ENCODE measurements at regions not wholly inside any gene's neighbourhood (a gene's known extent, or its start where the extent isn't known, plus 50 kb on each side); places are given as distances from the start of the nearest gene placed in this dataset.
"Not testable (repeated sequence)": the region's sequence is repeated elsewhere in the genome, so short reads cannot be mapped to it uniquely, and the experiment has no call there.

DNA sequence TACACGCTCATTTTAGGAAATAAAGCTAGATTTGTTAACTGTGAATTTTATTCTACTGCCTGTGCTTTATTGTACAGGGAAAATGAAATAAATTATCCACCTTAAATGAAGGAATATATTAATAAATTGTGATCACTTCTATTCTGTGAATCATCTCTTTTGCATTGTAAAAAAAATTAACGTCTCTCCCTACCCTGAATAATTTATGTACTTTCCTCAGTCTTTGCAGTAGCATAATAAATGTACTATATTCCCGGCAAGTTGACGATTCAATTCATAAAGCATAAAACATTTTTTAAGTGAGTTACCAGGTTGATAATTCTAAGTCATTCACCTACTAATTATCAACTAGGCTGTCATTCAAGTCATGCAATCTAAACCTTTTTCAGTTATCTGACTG is 1425.3 kb upstream of the CDH9 start:
- intact Hi-C loops (cut with DNase I) = no loop called here
- no peak for DNase-seq

DNA sequence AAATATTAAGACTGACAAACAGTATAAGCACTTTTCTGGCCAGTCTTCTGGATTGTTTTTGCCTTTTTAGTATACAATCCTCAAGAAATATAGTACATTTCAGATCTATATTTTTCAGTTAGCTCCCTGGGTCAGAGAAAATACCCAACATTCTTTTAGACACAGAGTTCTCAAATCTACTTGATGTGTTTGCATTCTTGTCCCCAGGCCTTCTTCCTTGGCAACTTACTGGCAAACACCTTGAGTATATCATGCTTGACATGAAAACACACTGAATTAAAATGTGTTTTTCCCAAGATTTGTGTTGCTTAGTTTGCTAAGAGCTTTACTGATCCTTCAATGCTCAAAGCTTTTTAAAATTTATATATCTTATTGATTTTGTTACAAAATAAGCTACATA is 1413.1 kb upstream of the CDH9 start:
- no peak for DNase-seq
- no peak for ATAC-seq
- intact Hi-C loops (cut with DNase I) = no loop called here

More for the DNA sequence above, 1425.3 kb upstream of the CDH9 start:
- ATAC-seq = no peak

DNA sequence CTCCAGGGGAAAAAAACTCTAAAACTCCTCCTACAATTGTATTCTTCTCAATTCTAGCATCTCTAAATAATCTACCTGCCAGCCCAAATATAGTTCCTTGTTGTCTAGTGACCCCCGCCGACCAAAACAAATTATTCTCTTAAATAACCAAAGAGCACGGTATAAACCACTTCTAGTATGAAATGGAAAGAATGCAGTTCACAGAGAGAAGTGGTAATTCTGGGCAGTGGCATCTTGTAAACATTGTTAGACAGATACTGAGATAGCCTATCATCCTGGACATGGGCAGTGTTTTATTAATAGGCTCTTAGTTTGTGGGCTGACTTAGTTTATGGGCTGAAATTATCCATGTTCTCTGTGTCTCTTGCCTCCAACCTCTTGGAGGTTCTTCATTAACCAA is 1412.6 kb upstream of the CDH9 start:
- ATAC-seq (no peak), DNase-seq (no peak)
- intact Hi-C loops (cut with DNase I) = no loop called here

DNA sequence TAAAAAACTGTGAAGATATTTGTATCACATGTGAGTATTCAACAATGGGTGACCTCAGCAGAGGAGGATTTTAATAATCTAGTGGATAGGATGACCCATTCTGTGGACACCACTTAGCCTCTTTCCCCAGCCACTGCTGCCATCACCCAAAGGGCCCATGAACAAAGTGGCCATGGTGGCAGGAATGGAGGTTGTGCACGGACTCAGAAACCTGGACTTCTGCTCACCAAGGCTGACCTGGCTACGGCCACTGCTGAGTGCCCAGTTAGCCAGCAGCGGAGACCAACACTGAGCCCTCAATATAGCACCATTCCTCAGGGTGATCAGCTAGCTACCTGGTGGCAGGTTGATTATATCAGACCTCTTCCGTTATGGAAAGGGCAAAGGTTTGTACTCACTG is 1410.4 kb upstream of the CDH9 start:
- intact Hi-C loops (cut with DNase I) = no loop called here
- no peak for ATAC-seq
- DNase-seq = no peak

DNA sequence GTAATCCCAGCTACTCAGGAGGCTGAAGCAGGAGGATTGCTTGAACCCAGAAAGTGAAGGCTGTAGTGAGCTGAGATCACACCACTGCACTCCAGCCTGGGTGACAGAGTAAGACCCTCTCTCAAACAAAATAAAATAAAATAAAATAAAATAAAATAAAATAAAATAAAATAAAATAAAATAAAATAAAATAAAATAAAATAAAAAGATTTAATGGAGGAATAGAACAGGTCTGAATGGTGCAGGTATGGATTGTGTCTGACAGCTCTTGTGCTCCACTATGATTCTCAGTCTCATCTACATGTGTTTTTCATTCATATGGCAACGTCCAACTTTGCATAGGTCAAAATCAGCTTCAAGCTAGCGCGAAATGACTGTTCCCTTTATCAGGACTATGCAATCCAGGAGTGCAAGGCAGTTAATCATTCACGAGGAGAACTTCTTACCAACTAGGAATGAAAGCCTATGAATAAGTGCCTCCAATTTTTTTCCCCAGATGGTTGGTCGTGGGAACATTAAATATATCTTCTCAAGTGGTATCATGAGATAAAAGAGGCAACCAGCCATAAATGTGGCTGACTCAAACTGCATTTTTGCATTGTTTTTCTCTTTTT is 1392.3 kb upstream of the CDH9 start:
- ATAC-seq = no peak

DNA sequence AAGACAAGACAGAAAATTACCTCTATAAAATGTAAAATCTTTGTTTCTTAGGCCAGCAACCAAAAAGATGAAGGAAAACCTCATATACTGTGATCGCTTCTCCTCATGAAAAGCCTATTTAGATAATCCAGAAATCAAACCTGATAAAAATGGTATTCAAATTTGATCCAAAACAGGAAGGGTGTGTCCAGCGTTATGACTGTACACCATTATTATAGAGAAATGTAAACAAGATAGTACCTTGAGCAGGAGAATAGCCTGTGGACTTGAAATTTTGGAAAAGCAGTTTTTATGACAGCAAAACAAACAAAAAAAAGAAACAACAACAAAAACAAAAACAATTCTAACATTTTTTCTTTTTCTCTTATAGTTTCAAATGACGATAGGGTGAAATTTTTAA is 1382.8 kb upstream of the CDH9 start:
- DNase-seq (no peak), ATAC-seq (no peak)
- intact Hi-C loops (cut with DNase I) = no loop called here

More for the DNA sequence above, 1392.3 kb upstream of the CDH9 start:
- intact Hi-C loops (cut with DNase I) = no loop called here
- DNase-seq = no peak

DNA sequence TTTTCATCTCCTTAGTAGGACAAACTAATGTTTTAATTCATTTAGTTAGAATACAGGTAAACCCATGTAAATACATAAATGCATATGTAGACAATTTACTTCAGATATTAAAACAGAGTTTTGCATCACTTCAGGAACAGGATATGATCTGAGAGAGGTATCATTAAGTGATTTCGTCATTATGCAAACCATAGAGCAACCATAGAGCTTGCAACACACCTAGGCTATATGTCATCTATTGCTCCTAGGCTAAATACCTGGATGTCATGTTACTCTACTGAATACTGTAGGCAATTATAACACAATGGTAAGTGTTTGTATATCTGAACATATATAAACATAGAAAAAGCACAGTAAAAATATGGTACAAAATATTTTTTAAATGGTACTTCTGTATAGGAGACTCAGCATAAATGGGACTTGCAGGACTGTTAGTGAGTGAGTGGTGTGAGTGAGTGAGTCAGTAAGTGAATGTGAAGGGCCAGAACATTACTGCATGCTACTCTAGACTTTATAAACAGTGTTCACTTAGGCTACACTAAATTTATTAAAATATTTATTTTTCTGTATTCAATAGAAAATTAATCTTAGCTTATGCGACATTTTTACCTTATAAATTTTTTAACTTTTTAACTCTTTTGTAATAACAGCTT is 1377.5 kb upstream of the CDH9 start:
- intact Hi-C loops (cut with DNase I) = no loop called here
- DNase-seq (no peak), ATAC-seq (no peak)

DNA sequence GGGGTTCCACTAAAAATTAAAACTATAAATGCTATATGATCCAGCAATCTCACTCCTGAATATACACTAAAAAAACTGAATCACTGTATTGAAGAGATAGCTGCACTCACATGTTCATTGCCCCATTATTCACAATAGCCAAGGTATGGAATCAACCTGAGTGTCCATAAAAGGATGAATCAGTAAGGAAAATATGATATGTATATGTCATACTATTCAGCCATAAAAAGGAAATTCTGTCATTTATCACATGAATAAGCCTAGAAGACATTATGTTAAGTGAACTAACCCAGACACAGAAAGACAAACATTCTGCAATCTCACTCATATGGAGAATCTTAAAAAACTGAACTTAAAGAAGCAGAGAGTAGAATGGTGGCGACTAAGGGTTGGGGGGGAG is 1376.2 kb upstream of the CDH9 start:
- intact Hi-C loops (cut with DNase I) = no loop called here
- DNase-seq = no peak
- ATAC-seq = no peak

DNA sequence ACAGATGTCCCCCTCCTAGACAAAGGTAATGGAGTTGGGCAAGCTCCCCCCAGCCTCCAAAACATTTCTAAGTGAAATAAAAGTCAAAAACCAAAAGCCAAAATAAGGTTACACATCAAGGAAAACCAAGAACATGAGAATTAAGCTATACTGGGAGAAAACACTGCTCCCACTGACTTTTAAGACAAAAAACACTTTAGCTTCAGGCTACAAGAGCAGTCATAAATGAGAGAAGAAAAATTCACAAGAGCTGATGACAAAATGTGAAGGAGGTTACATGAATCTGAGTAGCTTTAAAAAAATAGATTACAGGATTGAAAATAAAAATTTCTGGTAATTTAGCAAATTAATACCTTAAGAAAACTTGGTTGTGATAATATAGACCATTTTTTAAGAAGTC is 1370.3 kb upstream of the CDH9 start:
- ATAC-seq (no peak), DNase-seq (no peak)
- intact Hi-C loops (cut with DNase I) = no loop called here

DNA sequence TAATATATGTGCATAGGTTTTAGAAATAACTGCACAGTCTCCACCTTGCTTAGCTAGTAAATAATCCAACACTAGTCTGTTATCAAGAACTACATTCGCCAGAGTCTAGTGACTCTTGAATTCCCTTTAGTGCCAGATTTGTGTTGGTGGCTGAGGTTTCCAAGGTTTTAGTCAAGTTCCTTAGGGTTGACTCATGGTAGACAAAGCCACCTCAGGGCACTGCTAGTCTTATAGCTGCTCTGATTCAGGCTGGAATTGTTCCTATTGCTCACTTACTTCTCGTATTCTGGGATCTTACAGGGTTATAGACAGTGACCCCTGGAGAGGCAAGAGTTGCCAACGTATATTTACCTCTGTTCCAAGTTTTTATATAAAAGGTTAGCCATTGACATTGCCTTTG is 1369.8 kb upstream of the CDH9 start:
- no peak for DNase-seq
- ATAC-seq = no peak
- intact Hi-C loops (cut with DNase I) = no loop called here

DNA sequence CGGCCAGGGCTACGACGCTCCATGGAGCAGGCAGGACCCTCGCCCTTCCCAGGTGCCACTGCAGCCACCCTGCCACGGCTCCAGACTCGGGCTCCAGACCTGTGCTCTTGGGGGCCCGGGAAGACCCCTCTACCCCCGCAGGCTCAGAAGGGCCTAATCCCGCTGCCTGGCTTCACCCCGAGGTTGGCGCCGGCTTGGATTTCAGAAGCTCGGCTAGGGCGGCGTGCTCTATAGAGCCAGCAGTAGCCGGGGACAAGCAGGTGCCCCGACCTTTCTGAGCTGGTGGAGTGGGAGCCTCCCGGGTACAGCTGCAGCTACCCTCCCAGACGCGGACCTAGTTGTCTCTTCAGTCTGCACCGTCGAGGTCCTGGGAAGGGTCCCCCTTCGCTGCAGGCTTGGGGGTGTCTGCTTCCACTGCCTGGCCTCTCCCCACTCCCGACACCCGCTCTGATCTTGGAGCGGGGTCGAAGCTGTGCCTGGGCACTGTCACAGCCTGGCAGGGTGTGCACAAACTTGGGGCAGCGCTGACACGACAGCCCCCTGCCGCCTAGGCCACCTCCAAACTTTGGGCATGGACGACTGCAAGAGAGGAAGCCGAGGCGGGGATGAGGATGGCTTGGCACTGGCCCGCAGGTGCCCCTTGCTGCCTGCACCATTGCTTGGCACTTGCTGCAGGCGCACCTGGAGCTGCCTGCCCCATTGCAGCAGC is 1366.1 kb upstream of the CDH9 start:
- ATAC-seq (no peak), DNase-seq (no peak)
- intact Hi-C loops (cut with DNase I) = no loop called here

DNA sequence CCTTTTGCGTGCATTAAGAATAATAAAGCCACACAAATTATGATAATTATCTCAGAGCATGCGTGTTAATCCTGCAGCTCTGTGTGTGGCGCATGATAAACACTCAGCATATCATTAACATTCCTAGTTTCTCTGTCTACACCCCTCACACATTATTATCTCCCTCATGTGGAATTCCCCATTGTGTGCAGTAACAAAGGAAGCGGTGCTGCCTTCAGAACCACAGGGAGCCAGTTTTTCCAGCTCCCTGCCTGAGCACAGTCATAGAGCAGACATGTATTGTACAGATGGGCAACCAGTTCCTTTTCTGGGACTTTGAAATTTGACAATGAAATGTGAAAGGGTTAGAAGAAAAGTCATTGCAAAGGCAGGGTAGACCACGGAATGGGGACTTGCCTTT is 1365.5 kb upstream of the CDH9 start:
- DNase-seq (no peak), ATAC-seq (no peak)
- intact Hi-C loops (cut with DNase I) = no loop called here

DNA sequence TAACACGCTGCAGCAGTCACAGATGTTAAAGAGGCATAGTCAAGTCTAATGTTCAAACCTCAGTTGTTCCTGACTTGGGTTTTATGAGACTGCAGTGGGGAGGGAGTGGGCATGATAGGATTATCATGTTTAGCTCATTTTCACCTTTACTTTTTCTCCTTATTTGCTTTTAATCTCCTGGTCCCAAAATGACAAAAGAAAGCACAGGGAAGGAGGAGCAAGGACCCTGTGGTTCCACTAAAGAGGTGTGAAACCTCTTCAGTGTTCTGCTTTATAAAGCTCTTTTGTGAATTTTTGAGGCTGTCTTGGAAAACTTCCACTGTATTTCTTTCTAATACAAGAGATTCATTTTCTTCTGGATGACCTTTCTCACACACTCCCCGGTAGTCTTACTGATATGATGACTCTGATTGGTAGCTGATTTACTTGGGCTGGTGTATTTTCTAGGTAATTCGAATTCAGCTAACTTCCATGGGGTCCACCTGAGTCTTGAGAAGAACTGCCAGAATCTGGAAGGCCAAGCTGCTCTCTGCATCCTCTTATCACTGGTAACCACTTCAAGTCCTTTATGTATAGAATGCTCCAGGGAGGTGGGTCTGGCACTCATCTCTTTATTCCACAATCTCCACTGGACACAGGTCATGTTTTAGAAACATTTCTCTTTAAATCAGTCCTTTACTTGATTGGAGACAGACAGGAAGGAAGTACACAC is 1364.4 kb upstream of the CDH9 start:
- intact Hi-C loops (cut with DNase I) = no loop called here
- no peak for DNase-seq
- ATAC-seq = no peak

DNA sequence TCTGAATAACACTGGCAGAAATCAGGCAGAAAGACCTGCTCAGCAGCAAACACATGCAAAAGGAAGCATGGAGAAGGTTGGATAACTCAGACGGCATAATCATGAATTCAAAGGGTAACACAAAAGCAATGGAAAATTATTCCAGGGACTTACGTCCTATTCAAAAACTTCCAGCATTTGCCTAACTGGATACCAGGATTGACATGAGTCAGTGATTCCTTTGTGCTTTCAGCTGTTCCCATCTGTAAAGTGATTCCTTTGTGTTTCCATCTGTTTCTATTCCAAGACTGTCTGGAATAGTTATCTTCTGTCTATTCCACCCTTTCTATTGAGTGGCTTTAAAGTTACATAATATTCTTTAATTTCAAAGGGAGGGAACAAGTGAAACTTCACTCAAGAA is 1361.7 kb upstream of the CDH9 start:
- DNase-seq (no peak), ATAC-seq (no peak)
- intact Hi-C loops (cut with DNase I) = no loop called here

DNA sequence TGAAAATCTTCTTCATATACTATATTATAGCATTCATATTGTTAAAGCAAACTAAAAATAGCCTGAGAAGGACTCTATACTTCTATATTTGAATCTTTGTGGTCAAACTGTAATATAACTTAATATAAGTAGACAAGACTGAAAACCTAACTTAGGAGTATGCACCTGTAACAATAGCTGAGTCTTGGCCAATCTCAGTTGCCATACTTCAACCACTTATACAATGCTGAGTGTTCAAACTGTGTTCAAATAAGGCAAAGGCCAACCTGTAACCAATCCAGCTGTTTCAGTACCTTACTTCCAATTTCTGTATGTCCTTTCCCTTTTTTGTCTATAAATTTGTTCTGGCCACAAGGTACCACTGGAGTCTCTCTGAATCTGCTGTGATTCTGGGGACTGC is 1360.8 kb upstream of the CDH9 start:
- DNase-seq (no peak), ATAC-seq (no peak)
- intact Hi-C loops (cut with DNase I) = no loop called here

DNA sequence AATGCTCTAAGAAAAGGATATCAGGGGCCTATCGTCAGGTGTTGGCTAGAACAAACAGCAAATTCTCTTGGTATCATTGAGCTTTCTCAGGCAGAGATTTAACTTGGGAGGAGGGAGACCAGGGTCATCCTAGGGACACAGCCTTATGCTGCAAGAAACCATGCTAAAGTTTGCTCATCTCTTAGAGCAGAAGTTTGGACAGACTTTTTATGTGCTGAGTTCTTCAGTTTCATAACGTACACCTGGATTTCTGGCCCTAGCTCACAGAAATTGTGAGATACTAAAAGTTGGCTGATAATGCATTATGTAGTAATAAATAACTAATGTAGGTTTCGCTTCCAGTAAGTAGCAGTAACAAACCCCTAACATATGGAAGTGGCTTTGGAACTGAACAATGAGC is 1359.8 kb upstream of the CDH9 start:
- intact Hi-C loops (cut with DNase I) = no loop called here
- DNase-seq (no peak), ATAC-seq (no peak)

DNA sequence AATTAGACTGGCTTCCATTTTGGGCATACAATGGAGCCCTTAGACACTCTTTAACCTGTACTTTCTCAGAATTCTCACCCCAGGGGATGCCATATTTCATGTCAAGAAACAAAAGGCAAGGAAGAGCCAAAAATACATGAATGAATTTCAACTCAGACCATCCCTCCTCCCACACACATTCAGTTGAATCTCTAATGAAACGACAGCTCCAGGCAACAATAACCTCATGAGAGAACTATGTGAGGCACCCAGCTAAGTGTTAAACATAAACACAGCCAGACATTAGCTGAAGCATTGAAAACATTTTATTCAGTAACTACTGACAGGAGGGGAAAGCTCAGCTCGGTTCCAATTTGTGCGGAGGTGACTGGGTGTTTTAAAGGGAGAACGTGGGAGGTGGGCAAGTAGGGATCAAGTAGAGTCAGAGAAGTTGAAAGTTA is 1359.1 kb upstream of the CDH9 start:
- ATAC-seq (no peak), DNase-seq (no peak)
- intact Hi-C loops (cut with DNase I) = no loop called here

DNA sequence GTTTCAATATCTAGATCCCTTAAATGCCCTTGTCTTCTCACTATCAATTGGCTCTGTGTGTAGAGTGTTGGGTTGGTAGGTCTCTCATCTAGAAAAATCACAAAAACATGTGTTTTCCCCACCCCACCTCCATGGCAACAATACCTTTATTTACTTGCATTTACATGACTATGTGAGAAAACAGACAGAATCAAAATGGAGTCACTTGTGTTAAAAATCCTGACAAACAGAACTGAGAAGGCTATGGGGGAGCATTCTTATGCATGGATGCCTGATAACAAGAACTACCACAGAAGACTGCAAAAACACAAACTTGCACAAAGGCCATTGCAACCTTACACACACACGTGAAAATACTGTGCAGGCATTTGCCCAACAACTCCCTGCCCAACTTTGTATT is 1352.9 kb upstream of the CDH9 start:
- no peak for DNase-seq
- intact Hi-C loops (cut with DNase I) = no loop called here

DNA sequence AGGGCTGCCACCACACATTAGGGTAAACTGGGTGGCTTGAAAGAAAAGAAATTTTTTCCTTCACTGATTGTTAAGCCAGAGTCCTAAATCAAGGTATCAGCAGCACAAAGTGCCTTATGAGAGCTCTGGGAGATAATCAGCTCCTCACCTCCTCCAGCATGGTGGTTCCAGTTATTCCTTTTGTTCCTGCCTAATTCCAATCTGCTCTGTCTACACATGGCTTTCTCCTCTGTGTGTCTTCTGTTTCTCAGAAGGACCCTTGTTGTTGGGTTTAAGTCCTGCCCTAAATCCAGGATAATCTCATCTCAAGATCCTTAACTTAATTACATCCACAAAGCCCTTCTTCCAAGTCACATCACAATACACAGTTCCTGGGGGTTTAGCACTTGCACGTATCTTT is 1352.0 kb upstream of the CDH9 start:
- no peak for ATAC-seq
- intact Hi-C loops (cut with DNase I) = no loop called here

More for the DNA sequence above, 1352.9 kb upstream of the CDH9 start:
- ATAC-seq = no peak

DNA sequence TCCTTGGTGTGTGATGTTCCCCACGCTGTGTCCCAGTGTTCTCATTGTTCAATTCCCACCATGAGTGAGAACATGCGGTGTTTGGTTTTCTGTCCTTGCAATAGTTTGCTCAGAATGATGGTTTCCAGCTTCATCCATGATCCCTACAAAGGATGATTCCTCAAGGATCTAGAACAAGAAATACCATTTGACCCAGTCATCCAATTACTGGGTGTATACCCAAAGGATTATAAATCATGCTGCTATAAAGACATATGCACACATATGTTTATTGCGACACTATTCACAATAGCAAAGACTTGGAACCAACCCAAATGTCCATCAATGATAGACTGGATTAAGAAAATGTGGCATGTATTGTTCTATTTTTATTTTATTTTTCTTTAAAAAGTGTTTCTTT is 1351.3 kb upstream of the CDH9 start:
- ATAC-seq; DNase-seq; intact Hi-C loops (cut with DNase I): not testable (repeated sequence)

More for the DNA sequence above, 1352.0 kb upstream of the CDH9 start:
- DNase-seq = no peak

Measured in left cardiac atrium (tissue), 4 donors.